Breast epithelium (tissue), 3 donors: ENCODE measurements at regions not wholly inside any gene's neighbourhood (a gene's known extent, or its start where the extent isn't known, plus 50 kb on each side); places are given as distances from the start of the nearest gene placed in this dataset.

Experiments used
- CTCF ChIP-seq, 3 donors: fragments of 450-650 bp; IDR thresholded peaks; one replicate each; pipeline ENCODE4 v1.5.1; 2016 to 2017; ENCODE audit warnings: antibody characterized with exemption in 3 of 3, mild to moderate bottlenecking in 3 of 3, moderate library complexity in 3 of 3
- POLR2A ChIP-seq: fragments of 450-650 bp; IDR thresholded peaks from one replicate; pipeline ENCODE4 v1.6.1; 2016; ENCODE audit warnings: antibody characterized with exemption, mild to moderate bottlenecking, moderate library complexity
- POLR2AphosphoS5 ChIP-seq, 3 donors: sonication (generic); formaldehyde crosslinking; IDR thresholded peaks; one replicate each; pipeline ENCODE4 v1.6.1; 2017; ENCODE audit warnings: antibody characterized with exemption in 3 of 3

GRCh38 chr4:23364167-23364566 lies 525.7 kb downstream of the PPARGC1A start:
- TF ChIP-seq CTCF (IDR thresholded peaks at IDR 0.05) = no peak
- no peak for TF ChIP-seq POLR2A
- TF ChIP-seq POLR2AphosphoS5 (IDR thresholded peaks at IDR 0.05) = no peak
